Spleen (tissue), 11 donors: ENCODE measurements at regions not wholly inside any gene's neighbourhood (a gene's known extent, or its start where the extent isn't known, plus 50 kb on each side); places are given as distances from the start of the nearest gene placed in this dataset.

Experiments used
- DNase-seq: peaks from one replicate; pipeline ENCODE4 v3.0.0-alpha.2; 2020
- H3K27ac ChIP-seq, 8 donors: fragments of 200-600 bp; sonication (generic) in 7 of 8; 1 replicate in 4 of 8; 2 replicates in 4 of 8; pipeline versions ENCODE4 v1.5.0 to v1.8.0; 2016 to 2021; ENCODE audit warnings: inconsistent platforms in 4 of 8, mild to moderate bottlenecking in 4 of 8, moderate library complexity in 1 of 8
- H3K27me3 ChIP-seq, 7 donors: fragments of 200-600 bp; sonication (generic) in 6 of 7; replicated peaks in 1 of 7; 1 replicate in 4 of 7; 2 replicates in 3 of 7; pipeline versions ENCODE4 v1.5.0 to v1.8.0; 2016 to 2021; ENCODE audit warnings: inconsistent platforms in 3 of 7, mild to moderate bottlenecking in 1 of 7
- H3K36me3 ChIP-seq, 6 donors: fragments of 200-600 bp; sonication (generic) in 5 of 6; 1 replicate in 4 of 6; 2 replicates in 2 of 6; pipeline versions ENCODE4 v1.5.0 to v1.8.0; 2016 to 2021; ENCODE audit warnings: inconsistent platforms in 2 of 6
- H3K4me1 ChIP-seq, 6 donors: fragments of 200-600 bp; sonication (generic) in 5 of 6; 1 replicate in 3 of 6; 2 replicates in 3 of 6; pipeline versions ENCODE4 v1.5.0 to v1.8.0; 2016 to 2021; ENCODE audit warnings: inconsistent platforms in 3 of 6
- H3K4me3 ChIP-seq, 8 donors: fragments of 200-600 bp; sonication (generic) in 7 of 8; 1 replicate in 4 of 8; 2 replicates in 4 of 8; pipeline versions ENCODE4 v1.5.0 to v1.8.0; 2016 to 2021; ENCODE audit warnings: inconsistent platforms in 4 of 8, mild to moderate bottlenecking in 4 of 8, moderate library complexity in 2 of 8
- H3K9me3 ChIP-seq, 8 donors: fragments of 200-600 bp; sonication (generic) in 7 of 8; 1 replicate in 4 of 8; 2 replicates in 4 of 8; pipeline versions ENCODE4 v1.5.0 to v1.8.0; 2016 to 2021; ENCODE audit warnings: inconsistent platforms in 4 of 8
- CTCF ChIP-seq, 11 experiments: fragments of 200-600 bp in 7 of 11; fragments of 450-650 bp in 4 of 11; sonication (generic) in 4 of 11; IDR thresholded peaks in 8 of 11; conservative IDR thresholded peaks in 3 of 11; 1 replicate in 7 of 11; 2 replicates in 4 of 11; pipeline versions ENCODE4 v1.4.0 to v1.8.0; 2016 to 2021; ENCODE audit warnings: antibody characterized with exemption in 11 of 11, inconsistent platforms in 4 of 11, mild to moderate bottlenecking in 1 of 11
- POLR2A ChIP-seq, 3 donors: fragments of 450-650 bp; IDR thresholded peaks; one replicate each; pipeline ENCODE4 v1.5.1; 2017; ENCODE audit warnings: antibody characterized with exemption in 3 of 3, mild to moderate bottlenecking in 1 of 3
- POLR2AphosphoS5 ChIP-seq, 3 donors: sonication (generic); formaldehyde crosslinking; IDR thresholded peaks; one replicate each; pipeline ENCODE4 v1.5.1; 2017; ENCODE audit warnings: antibody characterized with exemption in 3 of 3
- WGBS, 5 donors: extraction: QIAGEN DNeasy Blood & Tissue Kit in 3 of 5; methylation state at CpG; one replicate each; pipeline versions ENCODE4 v1.1.5 to v1.1.7; 2013 to 2018; 5-methylcytosine and 5-hydroxymethylcytosine counted together
- intact Hi-C: fragments of 100-400 bp; cut with DNase I; formaldehyde crosslinking; loops from one replicate; pipeline ENCODE4 v1.15.0; 2023; ENCODE audit warnings: low total_unique reads
- donor health status: healthy with polysubstance abuse.
- donor health status: DM: no; HTN: no; CAD: no; lungs with moderate emphysema.
- donor health status: DM: no; HTN: no; CAD: no.
- donor health status: Bipolar disorder and iron deficiency.
- donor health status: healthy.
- donor health status: DM: no; HTN: no; CAD: no.
- donor health status: DM: yes; HTN: yes; CAD: no.

- TF ChIP-seq POLR2AphosphoS5 (IDR thresholded peaks at IDR 0.05), result no peak
- no peak for TF ChIP-seq CTCF (IDR thresholded peaks at IDR 0.05 in 8 of 11, conservative IDR thresholded peaks at IDR 0.05 in 3 of 11)
- no peak for TF ChIP-seq POLR2A (IDR thresholded peaks at IDR 0.05)
- Histone ChIP-seq H3K27ac (no peak overlapping the region), H3K27me3 (no peaks in the 10 kb centered on the region), H3K9me3 (no peaks in the 10 kb centered on the region), H3K4me3 (no peak overlapping the region), H3K36me3 (no peaks in the 10 kb centered on the region), H3K4me1 (no peaks in the 10 kb centered on the region)
- intact Hi-C loops, result no loop called here
- DNase-seq, result no peak
Observed at GRCh38 chr12:85352016-85352415, 72.0 kb downstream of the ALX1 start.

- H3K9me3 ChIP-seq, result no peaks in the 10 kb centered on the region
- no peak overlapping the region for H3K27ac ChIP-seq
- no peak for TF ChIP-seq CTCF (IDR thresholded peaks at IDR 0.05 in 8 of 11, conservative IDR thresholded peaks at IDR 0.05 in 3 of 11)
- TF ChIP-seq POLR2A (IDR thresholded peaks at IDR 0.05), result no peak
- TF ChIP-seq POLR2AphosphoS5 (IDR thresholded peaks at IDR 0.05), result no peak
- H3K36me3 ChIP-seq, result no peaks in the 10 kb centered on the region
- DNase-seq, result no peak
- no peak overlapping the region for H3K4me3 ChIP-seq
- intact Hi-C loops, result no loop called here
- WGBS, 5 donors, result 46 to 59% (median 52%) methylated on average over 3 of the region's 3 CpGs
- no peaks in the 10 kb centered on the region for H3K4me1 ChIP-seq
- no peaks in the 10 kb centered on the region for H3K27me3 ChIP-seq
Observed at GRCh38 chr12:85356596-85357385, 76.8 kb downstream of the ALX1 start.

GRCh38 chr12:85357609-85358008 lies 77.6 kb downstream of the ALX1 start:
- H3K4me3 ChIP-seq, result no peak overlapping the region
- no peaks in the 10 kb centered on the region for H3K27me3 ChIP-seq
- no peak overlapping the region for H3K27ac ChIP-seq
- WGBS, 5 donors, result 81 to 88% (median 86%) methylated on average over 1 of the region's 1 CpG
- no peak for DNase-seq
- no peak for TF ChIP-seq CTCF (IDR thresholded peaks at IDR 0.05 in 8 of 11, conservative IDR thresholded peaks at IDR 0.05 in 3 of 11)
- TF ChIP-seq POLR2AphosphoS5 (IDR thresholded peaks at IDR 0.05), result no peak
- no peak for TF ChIP-seq POLR2A (IDR thresholded peaks at IDR 0.05)
- H3K9me3 ChIP-seq, result no peaks in the 10 kb centered on the region
- intact Hi-C loops, result no loop called here
- H3K36me3 ChIP-seq, result no peaks in the 10 kb centered on the region
- H3K4me1 ChIP-seq, result no peaks in the 10 kb centered on the region

GRCh38 chr12:85358715-85359114 lies 78.7 kb downstream of the ALX1 start:
- Histone ChIP-seq H3K36me3 (no peaks in the 10 kb centered on the region), H3K27me3 (no peaks in the 10 kb centered on the region), H3K27ac (no peak overlapping the region), H3K4me3 (no peak overlapping the region), H3K9me3 (no peaks in the 10 kb centered on the region), H3K4me1 (no peaks in the 10 kb centered on the region)
- no peak for DNase-seq
- TF ChIP-seq POLR2A (IDR thresholded peaks at IDR 0.05) (no peak), POLR2AphosphoS5 (IDR thresholded peaks at IDR 0.05) (no peak), CTCF (IDR thresholded peaks at IDR 0.05 in 8 of 11, conservative IDR thresholded peaks at IDR 0.05 in 3 of 11) (no peak)
- WGBS, 5 donors, result 36 to 54% (median 46%) methylated on average over 1 of the region's 1 CpG; no CpG with 5 or more reads in 1 of the 5 donors
- intact Hi-C loops, result no loop called here
